Neural progenitor cell (in vitro differentiated cells): ENCODE measurements at regions not wholly inside any gene's neighbourhood (a gene's known extent, or its start where the extent isn't known, plus 50 kb on each side); places are given as distances from the start of the nearest gene placed in this dataset.

Experiments
- CTCF ChIP-seq: fragments of 200-600 bp; sonication (generic); IDR thresholded peaks from 2 replicates; pipeline ENCODE4 v1.5.1; 2017; ENCODE audit warnings: antibody characterized with exemption, mild to moderate bottlenecking
- EZH2 ChIP-seq: fragments of 200-600 bp; sonication (generic); IDR thresholded peaks from 2 replicates; pipeline ENCODE4 v1.6.1; 2017; ENCODE audit warnings: antibody characterized with exemption, mild to moderate bottlenecking, moderate library complexity
- EZH2phosphoT487 ChIP-seq: fragments of 200-600 bp; sonication (generic); IDR thresholded peaks from 2 replicates; pipeline ENCODE4 v1.6.1; 2017; ENCODE audit warnings: antibody characterized with exemption

GRCh38 chrX:22541926-22542325, 269.2 kb downstream of the CBLL2 start:
- TF ChIP-seq EZH2 (no peak), CTCF (no peak), EZH2phosphoT487 (no peak)
